ENCODE measurements at regions not wholly inside any gene's neighbourhood (a gene's known extent, or its start where the extent isn't known, plus 50 kb on each side); places are given as distances from the start of the nearest gene placed in this dataset.
"Not testable (repeated sequence)": the region's sequence is repeated elsewhere in the genome, so short reads cannot be mapped to it uniquely, and the experiment has no call there.

GRCh38 chr12:63508543-63508942, 159.8 kb downstream of the DPY19L2 start:
- DNase-seq = no peak

- DNase-seq = no peak
Measured at GRCh38 chr12:63499567-63499966, 168.7 kb downstream of the DPY19L2 start.

- DNase-seq = no peak
Measured at GRCh38 chr12:63498239-63498638, 170.1 kb downstream of the DPY19L2 start.

- no peak for DNase-seq
Measured at GRCh38 chr12:63496654-63497053, 171.6 kb downstream of the DPY19L2 start.

GRCh38 chr12:63495974-63496373, 172.3 kb downstream of the DPY19L2 start:
- DNase-seq = no peak

GRCh38 chr12:63493357-63493756, 174.9 kb downstream of the DPY19L2 start:
- DNase-seq = not testable (repeated sequence)

- no peak for DNase-seq
Measured at GRCh38 chr12:63480186-63480585, 188.1 kb downstream of the DPY19L2 start.

- DNase-seq = no peak
Measured at GRCh38 chr12:63470161-63470560, 198.1 kb downstream of the DPY19L2 start.

- DNase-seq = no peak
Measured at GRCh38 chr12:63467951-63468350, 200.3 kb downstream of the DPY19L2 start.

GRCh38 chr12:63457857-63458256, 210.4 kb downstream of the DPY19L2 start:
- no peak for DNase-seq

GRCh38 chr12:63457428-63457827, 210.9 kb downstream of the DPY19L2 start:
- DNase-seq = no peak

GRCh38 chr12:63450816-63451215, 217.5 kb downstream of the DPY19L2 start:
- DNase-seq = no peak

GRCh38 chr12:63450334-63450733, 218.0 kb downstream of the DPY19L2 start:
- no peak for DNase-seq

GRCh38 chr12:63445224-63445880, 222.9 kb downstream of the DPY19L2 start:
- no peak for DNase-seq

- DNase-seq = no peak
Measured at GRCh38 chr12:63440048-63440447, 228.2 kb downstream of the DPY19L2 start.

- DNase-seq = not testable (repeated sequence)
Measured at GRCh38 chr12:63434384-63434783, 233.9 kb downstream of the DPY19L2 start.

- not testable (repeated sequence) for DNase-seq
Measured at GRCh38 chr12:63427969-63428368, 240.3 kb downstream of the DPY19L2 start.

- DNase-seq = not testable (repeated sequence)
Measured at GRCh38 chr12:63427029-63427428, 241.3 kb downstream of the DPY19L2 start.

- no peak for DNase-seq
Measured at GRCh38 chr12:63424671-63425070, 243.6 kb downstream of the DPY19L2 start.

GRCh38 chr12:63423839-63424238, 244.5 kb downstream of the DPY19L2 start:
- no peak for DNase-seq

- peak; percentile 68 for DNase-seq
Measured at GRCh38 chr12:63420206-63420644, 248.1 kb downstream of the DPY19L2 start.

GRCh38 chr12:63419154-63419553, 249.1 kb downstream of the DPY19L2 start:
- DNase-seq = no peak

GRCh38 chr12:63416788-63417187, 251.5 kb downstream of the DPY19L2 start:
- no peak for DNase-seq

- DNase-seq = no peak
Measured at GRCh38 chr12:63415357-63415756, 252.9 kb downstream of the DPY19L2 start.

- no peak for DNase-seq
Measured at GRCh38 chr12:63410197-63410596, 258.1 kb downstream of the DPY19L2 start.

All from activated effector memory CD4-positive, alpha-beta T cell treated with anti-CD3 and anti-CD28 coated beads, Interleukin-2, amount 50 U/mL, for 16 hours (primary cell).